PFSK-1 (cell line): ENCODE measurements at regions not wholly inside any gene's neighbourhood (a gene's known extent, or its start where the extent isn't known, plus 50 kb on each side); places are given as distances from the start of the nearest gene placed in this dataset.

ENCODE experiments used
- FOXP2 ChIP-seq: optimal IDR thresholded peaks from 2 replicates; pipeline ENCODE3; 2011; ENCODE audit warnings: borderline replicate concordance, control low read depth, inconsistent platforms; ENCODE audit not compliant: insufficient read depth; ENCODE audit errors: extremely low read length, extremely low read depth
- POLR2AphosphoS5 ChIP-seq: IDR thresholded peaks from 2 replicates; pipeline ENCODE4 v1.6.1; 2012; ENCODE audit warnings: low read depth, mild to moderate bottlenecking, control low read depth, low read length, moderate library complexity
- REST ChIP-seq, 2 experiments: IDR thresholded peaks; 2 replicates each; pipeline versions ENCODE4 v1.6.1 to v1.8.0; 2011 to 2012; ENCODE audit warnings: low read depth in 2 of 2, low read length in 2 of 2, control low read depth in 1 of 2, inconsistent platforms in 1 of 2, mild to moderate bottlenecking in 1 of 2, moderate library complexity in 1 of 2; ENCODE audit not compliant: insufficient read depth in 1 of 2
- SIN3A ChIP-seq: IDR thresholded peaks from 2 replicates; pipeline ENCODE4 v1.6.1; 2012; ENCODE audit warnings: mild to moderate bottlenecking, low read length, moderate library complexity, borderline replicate concordance; ENCODE audit not compliant: insufficient read depth
- TAF1 ChIP-seq: IDR thresholded peaks from 2 replicates; pipeline ENCODE4 v1.6.1; 2012; ENCODE audit warnings: low read length, control low read depth, borderline replicate concordance; ENCODE audit not compliant: insufficient read depth

- no peak for TF ChIP-seq POLR2AphosphoS5
- TF ChIP-seq TAF1, result no peak
- TF ChIP-seq SIN3A, result no peak
- TF ChIP-seq REST (IDR thresholded peaks at IDR 0.05; ENCODE audit: insufficient read depth in 1 of 2, low read depth in 2 of 2, low read length in 2 of 2), result no peak
- no peak for TF ChIP-seq FOXP2
Measured at GRCh38 chr4:14254926-14255325, 627.4 kb upstream of the BOD1L1 start.

GRCh38 chr4:14257903-14258302 is 630.4 kb upstream of the BOD1L1 start:
- TF ChIP-seq SIN3A, result no peak
- no peak for TF ChIP-seq POLR2AphosphoS5
- TF ChIP-seq TAF1, result no peak
- no peak for TF ChIP-seq FOXP2
- TF ChIP-seq REST (IDR thresholded peaks at IDR 0.05; ENCODE audit: insufficient read depth in 1 of 2, low read depth in 2 of 2, low read length in 2 of 2), result no peak

- no peak for TF ChIP-seq POLR2AphosphoS5
- no peak for TF ChIP-seq TAF1
- TF ChIP-seq REST (IDR thresholded peaks at IDR 0.05; ENCODE audit: insufficient read depth in 1 of 2, low read depth in 2 of 2, low read length in 2 of 2), result no peak
- TF ChIP-seq SIN3A, result no peak
- TF ChIP-seq FOXP2, result no peak
Measured at GRCh38 chr4:14259936-14260335, 632.4 kb upstream of the BOD1L1 start.

GRCh38 chr4:14260591-14260990 is 633.1 kb upstream of the BOD1L1 start:
- TF ChIP-seq SIN3A (no peak), REST (IDR thresholded peaks at IDR 0.05; ENCODE audit: insufficient read depth in 1 of 2, low read depth in 2 of 2, low read length in 2 of 2) (no peak), POLR2AphosphoS5 (no peak), TAF1 (no peak), FOXP2 (no peak)

- TF ChIP-seq SIN3A, result no peak
- TF ChIP-seq REST (IDR thresholded peaks at IDR 0.05; ENCODE audit: insufficient read depth in 1 of 2, low read depth in 2 of 2, low read length in 2 of 2), result no peak
- TF ChIP-seq FOXP2, result no peak
- TF ChIP-seq TAF1, result no peak
- TF ChIP-seq POLR2AphosphoS5, result no peak
Measured at GRCh38 chr4:14262221-14262620, 634.7 kb upstream of the BOD1L1 start.
